ENCODE measurements at regions not wholly inside any gene's neighbourhood (a gene's known extent, or its start where the extent isn't known, plus 50 kb on each side); places are given as distances from the start of the nearest gene placed in this dataset.

DNA sequence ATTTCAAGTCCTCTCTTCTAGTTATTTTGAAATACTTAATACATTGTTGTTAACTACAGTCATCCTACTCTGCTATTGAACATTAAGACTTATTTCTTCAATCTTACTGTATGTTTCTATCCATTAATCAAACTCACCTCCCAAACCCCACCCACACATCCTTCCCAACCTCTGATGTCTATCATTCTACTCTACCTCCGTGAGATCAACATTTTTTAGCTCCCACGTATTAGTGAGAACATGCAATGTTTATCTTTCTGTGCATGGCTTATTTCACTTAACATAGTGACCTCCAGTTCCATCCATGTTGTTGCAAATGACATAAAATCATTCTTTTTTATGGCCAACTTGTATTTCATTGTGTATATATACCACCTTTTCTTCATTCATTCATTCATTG is 236.6 kb upstream of the CTNNB1 start:
- no peak for DNase-seq

DNA sequence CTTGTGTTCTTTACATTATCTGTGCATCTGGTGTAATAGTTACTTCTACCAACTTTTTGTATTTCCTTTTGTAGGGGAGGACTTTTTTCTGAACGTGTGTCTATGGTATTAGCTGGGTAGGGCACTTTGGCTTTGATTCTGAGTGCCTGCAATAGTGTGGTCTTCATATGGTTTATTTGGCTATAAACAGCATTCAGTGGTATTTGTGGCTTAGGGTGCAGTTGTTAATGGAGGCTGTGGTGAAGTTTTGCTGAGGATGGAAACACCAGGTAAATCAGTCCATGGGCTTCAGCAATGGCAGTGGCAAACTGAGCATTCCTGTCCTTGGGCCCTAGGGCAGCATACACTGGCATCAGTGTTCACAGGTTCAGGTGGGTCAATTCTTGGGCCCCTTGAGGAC is 230.6 kb upstream of the CTNNB1 start:
- no peak for DNase-seq

DNA sequence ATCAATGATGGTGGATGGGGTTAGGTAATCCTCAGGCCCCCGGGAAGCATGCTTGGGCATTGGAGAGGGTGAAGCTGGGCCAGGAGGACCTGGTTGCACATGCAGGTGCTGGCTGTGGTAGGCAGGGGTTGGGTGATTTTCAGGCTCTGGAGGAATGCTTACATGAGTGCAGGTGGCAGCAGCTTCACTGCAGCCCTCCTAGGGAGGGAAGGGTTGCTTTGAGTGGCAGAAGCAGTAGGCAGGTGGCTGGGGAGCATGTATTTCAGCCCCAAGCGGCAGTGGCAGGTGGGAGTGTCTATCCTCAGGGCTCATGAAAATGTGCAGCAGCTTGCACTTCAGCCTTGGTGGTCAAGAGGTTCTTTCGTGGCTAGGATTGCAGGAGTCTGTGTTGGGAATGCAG is 230.0 kb upstream of the CTNNB1 start:
- no peak for DNase-seq

DNA sequence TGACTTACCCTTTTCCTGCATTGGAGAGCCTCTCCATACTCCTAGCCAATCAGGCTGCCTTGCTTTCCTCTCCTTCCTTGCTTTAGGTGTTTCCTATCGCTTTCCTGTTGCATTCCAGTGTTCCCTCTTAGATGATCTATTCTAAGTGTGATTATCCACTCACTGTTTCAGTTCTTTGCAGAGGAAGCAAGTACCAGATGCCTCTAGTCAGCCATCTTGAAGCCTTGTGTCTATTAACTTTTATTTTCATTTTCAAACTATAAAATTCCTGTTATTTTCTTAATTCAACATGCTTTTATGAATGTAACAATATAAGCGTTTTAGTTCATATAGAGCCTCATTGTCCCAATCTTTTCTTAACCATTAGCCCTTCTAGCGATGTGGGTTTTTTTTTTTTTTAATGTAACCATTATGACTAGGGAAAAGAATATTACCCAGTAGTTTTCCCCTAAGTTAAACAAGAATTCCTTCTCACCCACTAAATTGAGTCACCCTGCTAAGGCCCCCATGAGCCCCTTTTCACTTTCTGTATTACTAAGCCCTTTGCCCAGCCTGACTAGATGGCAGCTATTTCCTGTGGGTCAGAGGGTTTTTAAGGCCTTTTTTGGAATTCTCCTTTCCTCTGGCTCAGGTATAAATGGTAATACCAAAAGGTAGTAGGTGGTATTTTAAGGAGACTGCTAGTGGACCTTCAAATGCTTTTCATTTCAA is 229.4 kb upstream of the CTNNB1 start:
- peak; percentile 19 for DNase-seq

DNA sequence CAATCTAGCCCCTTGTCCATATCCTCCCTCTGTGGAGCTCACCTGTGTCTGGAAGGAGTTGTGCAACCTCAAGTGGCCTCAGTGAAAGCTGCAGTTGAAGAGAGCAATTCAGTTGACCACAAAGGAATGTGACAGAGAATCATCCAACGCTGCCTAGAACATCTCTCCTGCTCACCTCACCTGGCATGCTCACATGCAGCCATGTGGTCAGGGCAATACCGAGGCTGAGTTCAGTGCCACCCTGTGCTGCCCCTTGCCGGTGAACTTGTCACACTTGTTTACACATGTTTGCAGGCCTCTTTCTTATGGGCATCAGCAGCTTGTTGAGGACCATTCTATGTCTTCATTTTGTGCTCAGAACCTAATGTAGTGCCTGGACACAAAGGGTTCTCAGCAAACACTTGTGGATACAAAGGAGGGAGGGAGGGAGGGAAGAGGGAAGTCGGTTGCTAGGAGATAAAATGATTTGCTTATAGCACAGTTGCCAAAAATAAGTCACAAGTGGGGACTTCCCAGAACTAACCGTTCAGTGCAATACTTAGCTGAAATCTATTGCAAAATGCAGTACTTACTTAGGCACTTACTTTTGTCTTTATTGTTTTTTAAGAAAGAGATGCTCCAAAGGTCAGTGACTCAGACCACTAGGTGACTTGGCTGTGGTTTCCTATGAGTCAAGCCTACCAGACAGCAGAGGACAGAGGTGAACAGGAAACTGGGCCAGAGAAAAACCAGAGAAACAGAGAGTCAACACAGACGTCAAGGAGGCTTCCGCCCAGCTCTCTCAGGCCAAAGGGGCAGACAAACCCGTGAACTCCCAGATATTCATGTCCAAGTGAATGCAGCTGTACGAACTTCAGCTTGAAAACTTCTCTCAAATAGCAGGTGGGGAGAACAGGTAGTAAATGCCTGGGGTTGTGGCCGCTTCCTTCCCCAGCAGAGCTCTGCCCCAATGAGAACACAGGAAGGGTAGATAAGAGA is 227.8 kb upstream of the CTNNB1 start:
- DNase-seq = peak; percentile 80

DNA sequence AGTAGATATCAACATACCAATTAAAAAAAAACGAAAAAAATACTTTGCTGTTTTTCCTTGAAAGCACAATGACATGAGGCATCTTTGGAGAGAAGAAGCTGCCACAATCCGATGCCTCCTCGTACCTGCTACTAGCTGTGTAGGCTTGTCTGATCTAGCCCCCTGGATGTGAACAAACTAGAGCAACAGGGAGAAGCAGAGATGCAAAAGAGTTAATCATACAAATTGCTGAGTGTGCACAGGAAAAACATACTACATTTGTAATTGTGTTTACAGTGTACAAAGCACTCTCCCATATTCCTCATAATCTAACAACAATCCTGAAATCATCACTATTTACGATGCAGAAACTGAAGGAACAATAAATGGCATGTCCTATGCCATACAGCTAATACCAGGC is 227.0 kb upstream of the CTNNB1 start:
- no peak for DNase-seq

DNA sequence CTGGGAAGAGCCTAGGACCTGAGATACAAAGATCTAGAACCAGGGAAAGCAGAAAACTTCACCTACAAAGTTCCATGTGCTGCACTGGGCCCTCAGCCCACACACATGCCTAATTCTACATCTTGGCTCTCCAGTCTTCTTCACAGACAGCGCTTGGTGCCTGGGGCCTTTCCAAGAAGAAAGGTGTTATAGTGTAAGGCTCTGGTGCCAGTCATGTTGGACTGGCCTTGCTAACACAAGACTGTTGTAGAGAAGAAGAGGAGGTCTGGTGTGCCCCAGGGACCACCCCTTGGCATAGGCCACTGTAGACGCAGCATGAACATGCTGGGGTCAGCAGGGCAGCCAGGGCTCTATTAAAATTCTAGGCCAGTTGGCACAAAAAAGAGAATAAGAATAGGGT is 226.2 kb upstream of the CTNNB1 start:
- no peak for DNase-seq

DNA sequence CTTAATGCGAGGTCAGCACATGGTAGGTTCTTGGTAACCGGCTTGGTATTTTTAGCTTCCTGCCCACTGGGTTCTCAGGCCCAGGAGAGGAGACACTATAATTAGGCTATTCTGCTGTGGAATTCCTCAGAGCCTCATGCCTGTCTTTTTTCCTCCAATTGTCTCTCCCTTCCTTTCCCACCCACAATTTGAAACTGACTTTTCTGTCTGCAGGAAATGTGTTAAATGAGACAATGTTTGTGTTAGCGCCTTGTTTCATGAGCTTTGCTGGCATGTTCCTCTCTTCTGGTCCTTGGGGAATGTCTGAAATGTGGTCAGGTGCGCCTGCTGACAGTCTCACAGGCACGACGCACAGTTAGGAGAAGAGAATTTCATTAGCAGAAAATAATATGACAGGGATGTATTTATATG is 223.6 kb upstream of the CTNNB1 start:
- peak; percentile 52 for DNase-seq

DNA sequence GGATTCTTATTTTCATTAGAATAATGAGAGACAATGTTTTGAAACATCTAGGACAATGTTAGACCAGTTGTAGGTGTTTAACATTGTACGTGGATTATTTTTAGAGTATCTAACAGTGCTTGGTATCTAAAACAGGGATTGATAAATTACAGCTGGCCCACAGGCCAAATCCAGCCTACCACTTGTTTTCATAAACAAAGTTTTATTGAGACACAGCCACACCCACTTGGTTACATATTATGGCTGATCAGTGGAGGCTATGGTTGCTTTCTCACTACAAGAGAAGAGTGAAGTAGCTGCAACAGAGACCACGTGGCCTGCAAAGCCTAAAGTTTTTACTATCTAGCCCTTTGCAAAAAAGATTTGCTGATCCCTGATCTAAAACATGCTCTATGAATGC is 223.1 kb upstream of the CTNNB1 start:
- no peak for DNase-seq

DNA sequence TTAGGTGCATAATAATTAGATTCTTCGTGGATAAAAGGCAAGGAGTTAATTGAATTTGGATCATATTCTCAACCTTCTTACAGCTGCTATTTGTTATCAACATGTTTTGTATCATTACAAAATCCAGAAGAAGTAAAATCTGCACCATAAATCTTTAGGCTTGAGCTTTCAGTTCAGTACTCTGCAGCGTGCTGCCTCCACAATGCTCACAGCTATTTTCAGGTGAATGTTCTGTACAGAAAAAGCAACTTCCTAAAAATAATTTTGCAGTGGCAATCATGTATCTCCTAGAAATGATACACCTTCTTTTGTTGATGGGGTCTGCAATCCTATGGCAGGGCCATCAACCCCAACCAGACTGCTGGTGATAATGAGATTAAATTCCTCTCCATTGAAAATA is 220.9 kb upstream of the CTNNB1 start:
- DNase-seq = no peak

DNA sequence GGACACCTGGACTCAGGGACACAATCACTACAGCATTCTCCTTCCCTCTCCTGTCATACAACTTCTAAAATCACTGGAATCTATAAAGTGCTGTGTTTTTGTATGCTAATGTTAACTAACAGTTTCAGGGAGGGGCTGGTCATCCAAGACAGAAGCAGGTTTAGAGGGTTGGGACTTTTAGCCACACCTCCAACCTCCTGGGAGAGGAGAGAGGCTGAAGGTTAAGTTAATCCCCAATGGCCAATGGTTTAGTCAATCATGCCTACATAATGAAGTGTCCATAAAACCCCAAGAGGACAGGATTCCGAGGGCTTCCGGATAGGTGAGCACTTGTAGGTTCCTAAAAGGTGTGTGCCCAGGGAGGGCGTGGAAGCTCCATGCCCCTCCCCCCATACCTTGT is 219.3 kb upstream of the CTNNB1 start:
- no peak for DNase-seq

DNA sequence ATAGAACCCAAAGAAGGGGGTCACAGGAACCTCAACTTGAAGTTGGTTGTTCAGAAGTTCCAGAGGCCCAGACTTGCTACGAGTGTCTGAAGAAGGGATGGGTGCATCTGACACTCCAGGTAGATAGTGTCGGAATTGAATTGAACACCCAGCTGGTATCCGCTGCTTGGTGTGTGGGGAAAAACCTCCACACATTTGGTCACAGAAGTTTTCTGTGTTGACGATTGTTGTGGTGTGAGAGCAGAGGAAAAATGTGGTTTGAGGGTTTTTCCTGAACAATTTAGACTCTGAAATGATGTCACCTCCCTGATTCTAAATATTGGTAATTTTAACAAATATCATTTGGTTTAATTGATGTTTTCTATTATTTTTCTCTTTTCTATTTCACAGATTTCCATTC is 218.8 kb upstream of the CTNNB1 start:
- no peak for DNase-seq

DNA sequence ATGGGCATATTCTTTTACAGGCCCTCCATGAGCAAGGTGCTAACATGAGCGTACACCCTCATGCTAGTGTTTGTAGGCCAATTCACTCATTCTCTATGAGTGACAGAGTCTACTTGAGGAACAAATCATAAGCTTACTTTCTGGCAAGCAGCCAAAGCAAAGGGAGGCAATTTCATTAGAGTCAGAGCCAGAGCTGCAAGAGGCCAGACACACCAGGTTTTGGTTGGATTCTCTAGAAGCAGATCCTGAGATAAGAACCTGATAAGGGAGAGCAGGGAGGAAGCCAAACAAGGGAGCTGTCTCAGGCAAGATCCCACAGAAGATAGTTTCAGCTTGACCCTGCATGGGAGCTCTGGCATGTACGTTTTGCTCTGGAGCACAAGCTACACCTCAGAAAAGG is 214.1 kb upstream of the CTNNB1 start:
- no peak for DNase-seq

DNA sequence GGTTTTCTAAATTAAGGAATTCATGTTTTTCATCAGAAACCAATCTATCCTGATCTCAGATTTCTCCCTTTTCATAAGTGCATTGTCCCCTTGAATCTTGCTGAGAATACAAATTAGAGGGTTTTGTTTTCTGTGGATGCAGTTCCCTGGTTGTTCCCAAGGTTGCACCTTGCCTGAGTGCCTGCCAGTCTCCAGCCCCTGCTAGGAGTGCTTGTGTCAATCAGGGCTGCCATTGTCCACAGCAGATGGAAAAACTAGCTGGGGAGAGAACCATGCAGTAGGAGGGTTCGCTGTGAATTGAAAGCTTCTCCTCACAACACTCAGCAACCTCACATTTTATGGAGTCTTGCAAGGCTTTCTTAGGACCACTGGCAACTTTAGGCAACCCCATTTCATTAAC is 210.8 kb upstream of the CTNNB1 start:
- no peak for DNase-seq

DNA sequence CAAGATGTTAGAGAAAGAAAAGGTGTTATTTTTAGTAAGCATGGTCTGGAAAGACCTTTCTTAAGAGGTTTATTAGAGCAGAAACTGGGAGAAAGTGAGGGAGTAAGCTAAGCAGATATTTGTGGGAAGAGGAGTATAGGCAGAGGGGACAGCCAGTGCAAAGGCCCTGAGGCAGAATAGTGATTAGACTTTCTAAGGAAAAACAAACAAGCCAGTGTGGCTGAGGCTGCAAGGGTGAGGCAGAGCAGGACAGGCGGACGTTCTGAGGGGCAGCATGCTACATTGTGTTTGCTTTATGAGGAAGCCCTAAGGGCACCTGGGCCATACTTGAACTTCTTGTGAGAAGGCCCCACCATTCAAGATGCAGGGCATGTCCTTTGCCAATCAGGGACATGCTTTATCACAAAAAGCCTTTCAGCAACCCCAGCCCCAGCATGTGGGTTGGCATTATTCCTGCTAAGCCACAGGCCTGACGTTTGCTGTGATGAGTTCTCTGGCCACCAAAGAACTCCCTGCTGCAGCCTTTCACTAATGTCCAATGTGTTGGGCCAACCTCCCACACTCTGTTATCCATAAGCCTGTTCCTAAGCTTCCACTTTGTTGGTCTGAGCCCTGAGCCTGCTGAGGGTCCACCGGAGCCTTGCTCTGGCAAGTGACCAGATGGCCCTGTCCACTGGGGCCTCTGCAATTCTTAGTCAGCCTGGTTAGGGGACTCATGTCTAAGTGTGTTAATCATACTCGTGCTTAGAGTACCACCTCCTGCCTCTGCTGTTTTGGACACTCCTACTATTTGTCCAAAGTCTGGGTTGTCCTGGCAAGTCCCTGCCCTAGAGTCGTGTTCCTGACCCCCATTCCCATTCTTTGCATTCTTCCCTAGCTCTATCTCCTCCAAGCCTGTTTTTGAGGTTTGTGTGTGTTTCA is 209.9 kb upstream of the CTNNB1 start:
- no peak for DNase-seq

DNA sequence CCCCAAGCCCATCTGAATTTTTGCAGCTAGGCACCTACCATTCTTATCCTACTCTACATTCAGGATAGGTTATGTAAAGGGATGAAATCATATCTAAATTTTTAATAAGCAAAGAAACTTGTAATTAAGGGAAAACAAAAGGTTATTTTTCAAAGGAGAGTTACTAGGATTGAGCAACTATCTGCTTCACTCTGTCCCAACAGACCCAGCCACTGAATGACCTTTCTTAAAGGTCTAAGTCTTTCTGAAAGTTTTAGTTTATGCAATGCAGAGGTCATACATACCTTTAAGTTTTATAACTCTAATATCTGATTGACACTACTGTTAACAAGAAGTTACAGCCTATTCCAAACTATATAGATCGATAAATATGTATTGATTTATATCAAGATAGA is 209.2 kb upstream of the CTNNB1 start:
- no peak for DNase-seq

DNA sequence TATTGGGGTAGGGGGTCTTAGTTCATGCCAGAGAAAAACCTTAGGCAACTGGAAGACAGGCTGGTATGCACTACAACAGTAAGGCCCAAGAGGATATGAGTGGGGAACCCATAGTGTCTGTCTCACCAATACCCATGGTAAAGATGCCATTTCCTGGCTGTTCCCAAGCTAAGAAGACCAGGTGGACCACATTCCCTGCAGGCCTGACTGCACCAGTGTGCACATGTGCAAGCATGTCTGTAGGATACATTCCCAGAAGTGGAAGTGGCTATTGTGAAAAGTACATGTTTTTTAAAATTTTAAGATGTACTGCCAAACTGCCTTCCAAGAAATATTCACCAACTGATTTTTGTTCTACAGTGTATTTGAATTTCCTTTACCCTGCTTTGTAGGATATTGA is 207.3 kb upstream of the CTNNB1 start:
- no peak for DNase-seq

DNA sequence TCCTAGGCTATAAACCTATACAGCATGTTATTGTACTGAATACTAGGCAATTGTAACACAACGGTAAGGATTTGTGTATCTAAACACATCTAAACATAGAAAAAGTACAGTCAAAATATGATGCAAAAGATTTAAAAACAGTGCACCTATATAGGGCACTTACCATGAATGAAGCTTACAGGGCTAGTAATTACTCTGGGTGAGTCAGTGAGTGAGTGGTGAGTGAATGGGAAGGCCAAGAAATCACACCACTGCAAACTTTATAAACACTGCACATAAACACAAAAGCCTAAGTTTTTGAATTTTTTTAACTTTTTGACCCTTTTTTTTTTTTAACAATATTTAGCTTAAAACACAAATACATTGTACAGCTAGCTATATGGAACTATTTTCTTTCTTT is 204.7 kb upstream of the CTNNB1 start:
- DNase-seq = no peak

DNA sequence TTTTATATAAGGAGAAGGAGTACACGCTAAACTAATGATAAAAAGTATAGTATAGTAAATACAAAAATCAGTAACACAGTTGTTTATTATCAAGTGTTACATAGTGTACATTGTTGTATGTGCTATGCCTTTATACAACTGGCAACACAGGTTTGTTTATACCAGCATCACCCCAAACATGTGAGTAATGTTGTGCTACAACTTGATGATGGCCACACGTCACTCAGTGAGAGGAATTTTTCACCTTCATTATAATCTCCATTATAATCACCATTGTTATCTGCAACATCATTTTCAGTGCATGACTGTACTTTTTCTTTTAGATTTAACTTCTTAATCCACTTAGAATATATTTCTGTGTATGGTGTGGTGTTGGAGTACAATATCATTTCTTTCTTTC is 204.0 kb upstream of the CTNNB1 start:
- DNase-seq = no peak

DNA sequence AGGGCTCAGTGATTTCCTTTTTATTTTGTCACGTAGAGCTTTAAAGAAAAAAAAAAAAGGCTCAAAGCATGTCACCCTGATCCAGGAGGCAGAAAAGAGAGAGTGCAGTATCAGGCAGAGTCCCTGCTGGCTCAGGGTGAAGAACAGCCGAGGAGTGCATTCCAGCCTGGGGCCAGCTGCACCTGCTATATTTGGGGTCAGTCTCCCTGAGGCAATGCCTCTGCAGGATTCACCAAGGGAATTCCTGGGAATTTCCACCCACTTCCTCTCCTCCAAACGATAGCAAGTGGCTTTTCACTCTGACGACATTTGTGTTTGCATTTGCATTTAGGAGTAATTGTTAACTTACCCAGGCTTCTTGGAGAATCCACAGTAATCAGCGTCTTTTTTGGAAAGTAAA is 202.9 kb upstream of the CTNNB1 start:
- no peak for DNase-seq

DNA sequence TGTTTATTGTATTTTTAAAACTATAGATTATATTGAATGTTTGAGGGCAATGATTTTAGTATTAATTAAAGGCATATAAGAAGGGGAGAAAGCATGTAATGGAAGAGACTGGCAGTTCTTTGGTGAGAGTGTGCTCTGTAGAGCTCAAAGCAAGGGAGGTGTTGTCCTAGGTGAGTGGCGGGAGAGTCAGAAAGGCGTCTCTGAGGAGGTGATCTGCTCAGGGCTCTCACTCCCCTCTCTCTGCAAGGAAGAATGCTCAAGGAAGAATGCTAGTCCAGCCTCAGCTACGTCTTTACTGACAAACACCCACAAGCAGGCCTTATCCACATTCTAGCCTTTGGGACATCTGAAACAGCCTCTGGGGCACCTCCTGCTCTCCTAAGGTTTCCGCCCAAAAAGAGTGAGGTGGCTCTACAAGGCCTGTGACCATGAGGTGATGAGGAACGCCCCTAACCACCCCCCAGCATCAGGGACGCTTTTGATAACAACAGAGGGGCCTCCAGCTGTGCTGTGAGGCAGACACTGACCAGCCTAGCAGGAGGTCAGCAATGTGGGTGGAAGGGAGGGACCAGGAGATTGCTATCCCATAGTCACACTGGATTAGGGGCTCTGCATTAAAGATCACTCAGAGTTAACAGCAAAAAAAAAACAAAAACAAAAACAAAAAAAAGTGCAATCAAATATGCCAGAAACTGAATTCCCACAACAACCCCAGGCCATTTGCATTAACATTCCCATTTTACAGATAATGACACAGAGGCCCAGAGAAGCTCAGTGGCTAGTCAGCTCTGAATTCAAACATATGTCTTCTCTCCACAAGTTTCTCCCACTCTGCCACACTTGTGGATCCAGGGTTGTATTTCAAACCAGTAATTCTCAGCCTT is 202.2 kb upstream of the CTNNB1 start:
- no peak for DNase-seq

Data from fibroblast of skin of back (primary cell).